Right lobe of liver (tissue), 6 donors: ENCODE measurements at regions not wholly inside any gene's neighbourhood (a gene's known extent, or its start where the extent isn't known, plus 50 kb on each side); places are given as distances from the start of the nearest gene placed in this dataset.

Source experiments
- ATAC-seq, 4 donors: fragments of 200-7000 bp; cut with Tn5 transposase; one replicate each; pipeline ENCODE4 v1.9.1; 2020; ENCODE audit warnings: mild to moderate bottlenecking in 4 of 4, moderate library complexity in 4 of 4
- DNase-seq, 3 donors: peaks; one replicate each; pipeline ENCODE4 v3.0.0-alpha.2; 2020
- H3K27ac ChIP-seq, 3 donors: fragments of 200-600 bp; one replicate each; pipeline ENCODE4 v1.8.0; 2022
- H3K27me3 ChIP-seq, 2 donors: fragments of 200-600 bp; one replicate each; pipeline ENCODE4 v1.8.0; 2022
- H3K36me3 ChIP-seq, 4 donors: fragments of 200-600 bp; sonication (generic) in 1 of 4; one replicate each; pipeline versions ENCODE4 v1.5.1 to v1.8.0; 2017 to 2022; ENCODE audit warnings: control low read depth in 1 of 4
- H3K4me1 ChIP-seq, 4 donors: fragments of 200-600 bp; sonication (generic) in 1 of 4; one replicate each; pipeline versions ENCODE4 v1.5.1 to v1.8.0; 2017 to 2022; ENCODE audit warnings: control low read depth in 1 of 4
- H3K4me3 ChIP-seq, 3 donors: fragments of 200-600 bp; one replicate each; pipeline ENCODE4 v1.8.0; 2022
- H3K9me3 ChIP-seq, 4 donors: fragments of 200-600 bp; sonication (generic) in 1 of 4; one replicate each; pipeline versions ENCODE4 v1.5.1 to v1.8.0; 2017 to 2022; ENCODE audit warnings: control low read depth in 1 of 4
- CTCF ChIP-seq, 4 donors: fragments of 200-600 bp in 3 of 4; fragments of 450-650 bp in 1 of 4; IDR thresholded peaks; one replicate each; pipeline versions ENCODE4 v1.5.1 to v1.8.0; 2016 to 2022; ENCODE audit warnings: antibody characterized with exemption in 4 of 4, mild to moderate bottlenecking in 2 of 4
- POLR2A ChIP-seq: fragments of 450-650 bp; IDR thresholded peaks from one replicate; pipeline ENCODE4 v1.6.1; 2017; ENCODE audit warnings: antibody characterized with exemption, mild to moderate bottlenecking
- WGBS: methylation state at CpG from one replicate; pipeline ENCODE4 v1.1.6; 2018; ENCODE audit warnings: low coverage, low lambda C conversion rate; ENCODE audit not compliant: insufficient coverage; ENCODE audit errors: missing lambda C conversion rate; 5-methylcytosine and 5-hydroxymethylcytosine counted together
- intact Hi-C, 2 donors: fragments of 100-400 bp; cut with DNase I; formaldehyde crosslinking; loops; one replicate each; pipeline versions ENCODE4 v1.11.2 to v1.14.1; 2022
- donor health status: DM: no; HTN: yes; CAD: no.
- donor health status: DM: no; HTN: no; CAD: no.
- donor health status: DM: no; HTN: no; CAD: no.
- donor health status: DM: no; HTN: yes; CAD: no.
- donor health status: DM: no; HTN: yes; CAD: no.

GRCh38 chr12:107144441-107144840, 51.1 kb upstream of the CRY1 start:
- 69% methylated on average over 6 of the region's 7 CpGs for WGBS
- no peak overlapping the region for H3K27ac ChIP-seq
- H3K27me3 ChIP-seq: no peaks in the 10 kb centered on the region
- H3K4me1 ChIP-seq: no peaks in the 10 kb centered on the region
- DNase-seq (no peak), ATAC-seq (no peak)
- intact Hi-C loops: no loop called here
- no peak for TF ChIP-seq POLR2A
- TF ChIP-seq CTCF (IDR thresholded peaks at IDR 0.05): no peak
- H3K4me3 ChIP-seq: no peak overlapping the region
- no peaks in the 10 kb centered on the region for H3K36me3 ChIP-seq
- H3K9me3 ChIP-seq: no peaks in the 10 kb centered on the region

- H3K4me1 ChIP-seq: no peaks in the 10 kb centered on the region
- intact Hi-C loops: no loop called here
- DNase-seq: no peak
- no peak overlapping the region for H3K4me3 ChIP-seq
- no peak for ATAC-seq
- no peaks in the 10 kb centered on the region for H3K27me3 ChIP-seq
- 29% methylated on average over 2 of the region's 2 CpGs for WGBS
- no peak for TF ChIP-seq CTCF (IDR thresholded peaks at IDR 0.05)
- TF ChIP-seq POLR2A: no peak
- no peak overlapping the region for H3K27ac ChIP-seq
- H3K9me3 ChIP-seq: no peaks in the 10 kb centered on the region
- no peaks in the 10 kb centered on the region for H3K36me3 ChIP-seq
Measured at GRCh38 chr12:107144990-107145389, 51.6 kb upstream of the CRY1 start.

GRCh38 chr12:107145397-107145796, 52.0 kb upstream of the CRY1 start:
- WGBS: 54% methylated on average over 6 of the region's 6 CpGs
- no peak for ATAC-seq
- intact Hi-C loops: no loop called here
- H3K4me3 ChIP-seq: no peak overlapping the region
- no peaks in the 10 kb centered on the region for H3K9me3 ChIP-seq
- no peaks in the 10 kb centered on the region for H3K36me3 ChIP-seq
- H3K4me1 ChIP-seq: no peaks in the 10 kb centered on the region
- TF ChIP-seq POLR2A (no peak), CTCF (IDR thresholded peaks at IDR 0.05) (no peak)
- H3K27me3 ChIP-seq: no peaks in the 10 kb centered on the region
- H3K27ac ChIP-seq: no peak overlapping the region
- DNase-seq: no peak

- Histone ChIP-seq H3K27me3 (no peaks in the 10 kb centered on the region), H3K27ac (no peak overlapping the region), H3K9me3 (no peaks in the 10 kb centered on the region), H3K36me3 (no peaks in the 10 kb centered on the region), H3K4me3 (no peak overlapping the region), H3K4me1 (no peaks in the 10 kb centered on the region)
- intact Hi-C loops: no loop called here
- ATAC-seq (no peak), DNase-seq (no peak)
- 49% methylated on average over 2 of the region's 2 CpGs for WGBS
- TF ChIP-seq CTCF (IDR thresholded peaks at IDR 0.05) (no peak), POLR2A (no peak)
Measured at GRCh38 chr12:107148107-107148506, 54.8 kb upstream of the CRY1 start.

- ATAC-seq (no peak), DNase-seq (no peak)
- no peaks in the 10 kb centered on the region for H3K4me1 ChIP-seq
- no peak overlapping the region for H3K4me3 ChIP-seq
- intact Hi-C loops: no loop called here
- TF ChIP-seq POLR2A: no peak
- H3K9me3 ChIP-seq: no peaks in the 10 kb centered on the region
- no peaks in the 10 kb centered on the region for H3K36me3 ChIP-seq
- H3K27me3 ChIP-seq: no peaks in the 10 kb centered on the region
- 67% methylated on average over 2 of the region's 3 CpGs for WGBS
- H3K27ac ChIP-seq: no peak overlapping the region
Measured at GRCh38 chr12:107152315-107152714, 59.0 kb upstream of the CRY1 start.
